GM19238 (cell line): ENCODE measurements at regions not wholly inside any gene's neighbourhood (a gene's known extent, or its start where the extent isn't known, plus 50 kb on each side); places are given as distances from the start of the nearest gene placed in this dataset.
"Not testable (repeated sequence)": the region's sequence is repeated elsewhere in the genome, so short reads cannot be mapped to it uniquely, and the experiment has no call there.

ENCODE experiments used
- DNase-seq: peaks from one replicate; pipeline ENCODE4 v3.0.0; 2011; ENCODE audit warnings: low spot score; ENCODE audit not compliant: insufficient read length

DNA sequence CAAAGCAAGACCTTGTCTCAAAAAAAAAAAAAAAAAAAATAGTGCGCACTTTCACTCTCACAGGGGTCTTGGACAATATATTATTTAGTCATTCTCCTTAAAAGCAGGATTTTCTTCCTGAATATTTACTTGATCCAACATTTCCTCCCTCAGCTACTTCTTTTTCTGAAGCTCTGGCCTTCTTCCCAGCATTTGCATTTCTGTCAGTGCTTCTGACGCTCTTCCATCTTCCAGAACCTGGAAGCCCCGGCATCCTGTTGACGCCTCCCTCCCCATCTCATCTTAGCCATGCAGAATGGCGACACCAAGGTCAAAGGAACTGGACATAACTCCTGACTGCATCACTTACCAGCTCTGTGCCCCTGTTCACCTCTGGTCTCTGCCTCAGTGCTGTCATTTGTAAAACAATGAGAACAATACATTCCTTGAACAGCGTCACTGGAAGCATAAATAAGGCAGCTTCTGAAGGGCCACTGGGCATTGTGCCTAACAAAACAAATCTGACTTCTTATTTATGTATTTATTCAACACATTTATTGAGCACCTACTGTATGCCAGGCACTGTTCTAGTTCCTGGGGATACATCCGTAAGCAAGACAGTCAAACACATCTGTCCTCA, 90.9 kb upstream of the MDM1 start:
- no peak for DNase-seq

DNA sequence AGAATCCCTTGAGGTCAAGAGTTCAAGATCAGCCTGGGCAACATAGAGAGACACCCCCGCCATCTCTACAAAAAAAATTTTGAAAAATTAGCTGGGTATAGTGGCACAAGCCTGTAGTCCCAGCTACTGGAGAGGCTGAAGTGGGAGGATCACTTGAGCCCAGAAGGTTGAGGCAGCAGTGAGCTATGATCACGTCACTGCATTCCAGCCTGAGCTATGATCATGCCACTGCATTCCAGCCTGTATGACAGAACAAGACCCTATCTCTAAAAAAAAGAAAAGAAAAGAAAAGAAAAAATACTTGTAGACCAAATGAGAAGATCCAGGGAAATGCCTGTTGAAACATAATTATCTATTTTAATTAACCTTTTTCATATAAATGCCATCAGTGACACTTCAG, 93.8 kb upstream of the MDM1 start:
- no peak for DNase-seq

DNA sequence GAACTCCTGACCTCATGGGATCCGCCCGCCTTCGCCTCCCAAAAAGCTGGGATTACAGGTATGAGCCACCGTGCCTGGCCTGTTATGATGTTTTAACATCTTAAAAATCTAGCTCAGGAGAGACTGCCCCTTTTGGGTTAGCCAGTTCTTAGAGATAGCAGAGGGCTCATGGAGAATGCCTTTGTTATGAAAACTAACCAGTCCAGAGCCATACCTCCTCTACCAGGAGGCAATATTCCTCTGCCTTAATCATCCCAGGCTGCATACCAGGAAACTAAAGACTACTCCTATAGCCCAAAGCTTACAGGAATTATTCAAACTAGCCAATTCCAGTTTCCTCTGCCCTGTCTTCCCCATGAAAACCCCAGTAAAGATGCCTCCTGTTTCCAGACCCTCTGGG, 96.0 kb upstream of the MDM1 start:
- no peak for DNase-seq

DNA sequence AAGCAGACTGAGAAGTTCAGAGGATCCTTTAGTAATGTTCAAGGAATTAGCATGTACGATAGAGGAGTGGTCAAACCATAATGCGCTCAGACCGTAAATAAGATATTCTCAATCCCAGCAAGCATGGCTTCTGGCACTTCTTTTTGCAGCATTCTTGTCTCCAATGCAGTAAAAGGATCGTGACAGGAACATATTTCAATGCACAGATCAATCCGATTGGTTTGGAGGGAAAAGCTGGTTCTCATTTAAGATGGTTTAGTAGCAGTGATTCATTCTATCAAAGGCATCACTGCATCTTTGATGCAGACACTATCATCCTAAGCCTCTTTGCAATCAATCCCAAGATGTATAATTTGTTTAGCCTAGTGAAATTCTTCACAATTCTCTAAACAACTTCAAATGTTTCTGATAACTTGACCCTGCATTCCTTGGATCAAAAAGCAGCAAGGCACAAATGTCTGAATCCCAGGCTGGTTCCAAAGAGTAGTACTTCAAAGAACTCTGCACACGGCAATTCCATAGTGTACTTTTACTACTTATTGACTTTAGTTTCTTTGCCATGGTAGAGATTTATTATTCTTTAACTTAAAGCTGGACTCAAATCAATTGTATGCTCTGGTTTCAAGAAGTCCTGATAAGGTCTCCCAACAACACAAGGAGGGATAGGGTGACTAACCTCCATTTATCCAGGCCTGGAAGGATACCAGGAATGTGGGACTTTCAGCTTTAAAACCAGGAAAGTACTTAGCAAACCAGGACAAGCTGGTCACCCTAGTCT, 96.8 kb upstream of the MDM1 start:
- DNase-seq: no peak

DNA sequence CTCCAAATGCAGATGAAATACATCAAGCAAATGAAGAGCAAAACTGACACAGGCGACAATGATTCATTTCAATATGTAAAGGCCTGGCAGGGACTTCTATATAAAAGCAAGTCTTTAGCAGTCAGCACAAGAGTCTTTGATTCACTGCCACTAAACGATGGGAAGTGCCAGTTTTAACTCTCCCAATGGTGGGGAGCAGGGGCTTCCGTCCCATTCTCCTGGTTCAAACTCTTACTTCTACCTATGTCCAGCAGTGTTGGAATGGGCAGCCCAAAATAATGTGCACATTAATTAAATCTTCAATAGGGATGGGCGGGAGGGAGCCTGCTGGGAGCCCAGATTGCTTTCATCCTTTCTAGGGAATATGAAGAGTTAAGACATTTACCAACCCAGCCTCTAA, 97.5 kb upstream of the MDM1 start:
- no peak for DNase-seq

DNA sequence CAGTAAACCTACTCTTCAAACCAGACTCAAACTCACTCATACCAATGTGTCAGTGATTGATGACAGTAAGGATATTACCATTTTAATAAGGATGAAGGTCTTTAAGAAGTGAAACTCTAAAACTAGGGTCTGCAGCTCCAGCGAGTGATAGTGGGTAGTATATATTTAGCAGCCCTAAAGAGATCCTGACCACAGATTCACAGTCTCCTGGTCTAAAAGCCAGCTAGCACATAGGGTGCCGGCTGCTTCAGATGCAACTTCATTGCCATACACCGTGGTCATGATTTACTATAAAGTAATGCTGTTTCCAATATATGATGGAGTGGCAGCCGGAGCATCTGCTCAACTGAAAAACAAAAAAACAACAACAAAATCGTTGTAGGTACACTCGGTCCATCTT, 99.6 kb upstream of the MDM1 start:
- DNase-seq: no peak

DNA sequence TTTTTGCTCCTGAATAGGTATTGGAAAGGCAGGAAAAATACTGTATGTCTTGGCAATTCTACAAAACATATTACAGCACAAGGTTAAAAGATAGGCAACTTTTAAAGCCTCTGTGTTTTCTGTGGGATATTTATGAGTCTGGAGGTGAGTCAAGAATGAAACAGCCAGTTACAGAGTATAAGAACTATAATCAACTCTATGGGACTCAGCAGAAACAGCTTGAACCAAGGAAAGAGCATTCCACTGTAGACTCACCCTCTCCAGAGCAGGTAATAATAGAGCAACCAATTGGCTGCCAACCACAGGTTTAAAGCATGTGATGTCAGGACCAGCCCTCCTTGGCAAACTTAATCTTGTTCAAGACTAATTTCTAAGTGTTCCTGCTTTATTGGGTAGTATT, 100.5 kb upstream of the MDM1 start:
- no peak for DNase-seq

DNA sequence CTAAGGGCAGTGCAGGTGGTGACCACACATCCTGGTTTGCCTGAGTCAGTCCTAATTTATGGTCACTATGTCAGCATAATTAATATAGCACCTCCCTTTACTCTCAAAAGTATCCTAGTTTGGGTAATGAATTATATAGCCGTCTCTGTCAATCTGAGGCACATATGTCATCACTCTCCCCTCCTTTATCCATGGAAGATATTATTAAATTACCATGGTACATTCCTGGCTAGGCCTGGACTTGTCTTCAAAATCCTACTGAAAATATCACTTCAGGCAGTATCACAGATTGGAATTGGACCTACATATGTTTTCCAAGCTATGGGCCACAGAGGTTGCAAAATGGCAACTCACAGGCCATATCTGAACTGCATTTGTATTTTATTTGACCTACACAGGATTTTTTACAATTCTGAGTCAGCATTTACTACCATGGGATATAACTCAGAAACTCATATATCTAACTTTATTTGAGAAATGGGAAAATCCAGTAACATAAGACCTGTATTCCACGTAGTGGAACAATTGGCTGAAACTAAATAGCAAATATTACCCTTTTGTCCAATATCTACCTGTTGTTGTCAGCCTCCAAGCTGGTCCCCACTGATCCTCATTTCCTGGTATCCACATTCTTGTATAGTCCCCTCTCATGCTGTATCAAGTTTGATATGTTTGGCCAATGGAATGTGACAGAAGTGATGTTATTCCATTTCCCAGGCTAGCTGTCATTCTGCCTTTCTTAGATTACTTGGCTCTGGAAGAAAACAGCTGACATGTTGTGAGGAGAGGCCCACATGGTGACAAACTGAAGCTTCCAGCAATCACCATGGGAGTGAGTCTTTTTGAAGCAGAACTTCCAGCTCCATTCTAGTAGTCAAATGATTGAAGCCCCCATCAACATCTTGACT, 102.5 kb upstream of the MDM1 start:
- no peak for DNase-seq

DNA sequence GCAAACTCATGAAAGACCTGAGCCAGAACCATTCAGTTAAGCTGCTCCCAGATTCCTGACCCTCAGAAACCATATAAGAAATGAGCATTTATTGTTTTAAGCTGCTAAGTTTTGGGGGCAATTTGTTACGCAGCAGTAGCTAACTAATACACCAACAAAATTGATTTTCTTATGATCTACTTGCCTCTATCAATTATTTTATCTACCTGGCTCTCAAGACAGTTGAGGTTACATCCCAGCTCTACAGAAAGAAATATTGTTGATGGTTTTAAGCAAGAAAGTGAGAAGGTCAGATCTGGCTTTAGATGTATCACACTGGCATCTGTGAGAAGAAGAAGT, 103.1 kb upstream of the MDM1 start:
- DNase-seq: no peak

DNA sequence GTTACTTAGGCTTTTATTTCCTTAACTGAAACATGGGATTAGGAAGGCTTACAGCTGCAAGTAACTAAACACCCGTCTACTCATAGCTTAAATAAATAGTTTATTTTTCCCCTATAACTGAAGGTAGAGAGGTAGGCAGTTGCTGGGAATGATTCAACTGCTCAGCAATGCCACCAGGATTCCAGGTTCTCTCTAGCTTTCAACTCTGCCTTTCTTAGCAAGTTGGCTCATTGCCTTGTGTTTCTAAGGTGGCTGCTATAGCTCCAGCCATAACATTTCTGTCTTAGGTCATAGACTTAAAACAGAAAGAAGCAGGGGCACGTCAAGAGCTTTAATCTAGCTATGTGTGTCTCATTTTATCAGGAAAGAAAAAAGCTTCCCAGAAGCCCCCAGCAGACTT, 103.7 kb upstream of the MDM1 start:
- no peak for DNase-seq

DNA sequence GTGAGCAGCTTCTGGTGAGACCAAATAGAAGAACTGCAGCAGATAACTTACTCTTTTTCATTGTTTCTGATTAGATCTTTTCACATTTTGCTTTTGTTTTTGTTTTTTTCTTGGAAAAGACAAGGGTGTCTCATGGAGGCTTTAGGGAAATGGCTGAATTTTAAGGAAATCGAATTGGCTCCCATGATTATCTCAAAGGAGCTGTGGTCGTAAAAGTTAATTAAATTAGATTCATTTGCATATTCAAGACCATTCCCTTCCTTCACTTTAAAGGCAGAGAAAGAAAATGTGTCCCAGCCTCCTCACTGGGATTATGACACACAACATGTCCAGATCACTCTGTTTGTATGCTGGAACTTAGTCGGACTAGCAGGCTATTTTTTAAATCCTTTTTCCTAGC, 106.4 kb upstream of the MDM1 start:
- DNase-seq: no peak

DNA sequence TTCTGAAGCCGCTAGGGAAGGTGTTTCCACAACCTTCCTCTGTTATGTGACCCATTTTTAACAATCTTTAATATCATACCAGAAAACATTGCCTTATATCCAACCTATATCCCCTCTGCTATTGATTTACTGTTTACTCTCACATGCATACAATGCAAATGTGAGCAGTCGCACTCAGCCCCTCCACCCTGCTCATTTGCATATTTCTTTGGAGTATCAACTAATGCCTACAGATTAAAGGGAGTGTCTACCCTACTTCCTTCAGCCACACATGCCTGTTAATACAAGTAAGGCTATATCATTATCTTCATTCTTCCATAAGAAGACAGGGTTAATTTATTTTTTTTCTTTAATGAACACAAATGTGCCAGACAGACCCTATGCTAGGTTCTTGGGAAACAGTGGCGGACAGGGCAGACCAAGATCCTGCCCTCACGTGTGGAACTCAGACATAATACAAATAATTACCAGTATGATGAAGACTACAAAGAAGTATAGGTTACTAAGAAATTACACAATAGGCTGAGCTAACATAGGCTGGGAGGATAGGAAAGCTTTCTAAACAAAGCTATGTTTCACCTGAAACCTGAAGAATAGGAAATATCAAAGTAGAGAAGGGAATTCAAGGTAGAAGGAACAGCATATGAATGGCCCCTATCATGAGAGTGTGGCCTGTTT, 107.3 kb upstream of the MDM1 start:
- DNase-seq: no peak

DNA sequence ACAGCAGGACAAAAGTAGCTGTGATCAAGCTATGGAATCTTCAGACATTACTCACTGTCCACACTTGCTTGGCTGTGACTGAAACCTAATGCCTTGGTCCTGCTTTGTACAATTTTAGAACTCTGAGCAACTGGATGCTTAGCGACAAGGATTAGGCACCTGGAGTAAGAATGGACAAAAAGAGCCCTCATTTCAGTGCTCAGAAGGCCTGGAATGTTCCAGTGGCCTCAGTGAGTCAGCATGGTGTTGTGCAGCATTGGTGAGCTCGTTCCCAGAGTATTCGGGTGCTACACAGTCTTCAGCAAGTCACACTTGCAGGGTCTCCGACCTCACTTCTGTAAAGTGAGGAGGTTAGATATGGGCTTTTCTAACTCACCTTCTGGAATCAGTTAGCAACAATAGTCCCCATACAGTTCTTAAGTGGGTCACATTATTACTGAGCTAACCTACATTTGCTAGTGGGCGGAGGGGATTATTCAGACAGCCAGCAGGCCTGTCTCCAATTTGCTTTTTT, 108.0 kb upstream of the MDM1 start:
- DNase-seq: no peak

DNA sequence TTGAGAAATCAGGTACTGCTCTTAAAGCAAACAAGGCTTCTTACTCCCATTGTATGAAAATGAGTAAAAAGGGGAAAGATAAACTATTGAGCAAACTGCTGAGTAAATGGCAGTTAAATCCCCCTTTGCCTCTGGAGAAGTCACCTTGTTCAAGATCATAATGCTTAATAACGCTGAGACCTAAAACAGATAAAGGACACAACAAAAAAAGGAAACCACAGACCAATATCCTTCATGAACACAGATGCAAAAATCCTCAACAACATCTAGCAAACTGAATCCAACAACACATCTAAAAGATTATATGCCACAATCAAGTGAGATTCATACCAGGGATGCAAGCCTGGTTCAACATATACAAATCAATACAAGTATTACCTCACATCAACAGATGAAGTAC, 109.0 kb upstream of the MDM1 start:
- no peak for DNase-seq

DNA sequence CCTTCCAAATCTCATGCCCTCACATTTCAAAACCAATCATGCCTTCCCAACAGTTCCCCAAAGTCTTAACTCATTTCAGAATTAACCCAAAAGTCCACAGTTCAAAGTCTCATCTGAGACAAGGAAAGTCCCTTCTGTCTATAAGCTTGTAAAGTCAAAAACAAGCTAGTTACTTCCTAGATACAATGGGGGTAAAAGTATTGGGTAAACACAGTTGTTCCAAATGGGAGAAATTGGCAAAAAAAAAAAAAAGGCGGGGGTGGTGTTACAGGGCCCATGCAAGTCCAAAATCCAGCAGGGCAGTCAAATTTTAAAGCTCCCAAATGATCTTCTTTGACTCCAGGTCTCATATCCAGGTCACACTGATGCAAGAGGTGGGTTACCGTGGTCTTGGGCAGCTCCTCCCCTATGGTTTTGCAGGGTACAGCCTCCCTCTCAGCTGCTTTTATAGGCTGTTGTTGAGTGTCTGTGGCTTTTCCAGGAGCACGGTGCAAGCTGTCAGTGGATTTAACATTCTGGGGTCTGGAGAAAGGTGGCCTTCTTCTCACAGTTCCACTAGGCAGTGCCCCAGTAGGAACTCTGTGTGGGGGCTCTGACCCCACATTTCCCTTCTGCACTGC, 110.3 kb upstream of the MDM1 start:
- not testable (repeated sequence) for DNase-seq

DNA sequence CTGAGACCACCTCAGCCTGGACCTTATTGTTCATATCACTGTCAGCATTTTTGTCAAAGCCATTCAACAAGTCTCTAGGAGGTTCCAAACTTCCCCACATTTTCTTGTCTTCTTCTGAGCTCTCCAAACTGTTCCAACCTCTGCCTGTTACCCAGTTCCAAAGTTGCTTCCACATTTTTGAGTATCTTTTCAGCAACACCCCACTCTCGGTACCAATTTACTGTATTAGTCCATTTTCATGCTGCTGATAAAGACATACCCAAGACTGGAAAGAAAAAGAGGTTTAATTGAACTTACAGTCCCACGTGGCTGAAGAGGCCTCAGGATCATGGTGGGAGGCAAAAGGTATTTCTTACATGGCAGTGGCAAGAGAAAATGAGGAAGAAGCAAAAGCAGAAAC, 111.5 kb upstream of the MDM1 start:
- DNase-seq: not testable (repeated sequence)

DNA sequence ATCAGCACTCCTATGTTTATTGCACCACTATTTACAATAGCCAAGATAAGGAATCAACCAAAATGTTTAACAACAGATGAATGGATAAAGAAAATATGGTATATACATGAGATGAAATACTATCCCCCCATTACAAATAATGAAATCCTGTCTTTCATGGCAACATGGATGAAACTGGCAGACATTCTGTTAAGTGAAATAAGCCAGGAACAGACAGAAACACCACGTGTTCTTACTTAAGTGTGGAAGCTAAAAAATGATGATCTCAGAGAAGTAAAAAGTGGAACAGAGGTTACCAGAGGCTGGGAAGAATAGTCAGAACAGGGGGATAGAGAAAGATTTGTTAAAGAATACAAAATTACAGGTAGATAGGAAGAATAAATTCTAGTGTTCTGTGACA, 113.7 kb upstream of the MDM1 start:
- no peak for DNase-seq

DNA sequence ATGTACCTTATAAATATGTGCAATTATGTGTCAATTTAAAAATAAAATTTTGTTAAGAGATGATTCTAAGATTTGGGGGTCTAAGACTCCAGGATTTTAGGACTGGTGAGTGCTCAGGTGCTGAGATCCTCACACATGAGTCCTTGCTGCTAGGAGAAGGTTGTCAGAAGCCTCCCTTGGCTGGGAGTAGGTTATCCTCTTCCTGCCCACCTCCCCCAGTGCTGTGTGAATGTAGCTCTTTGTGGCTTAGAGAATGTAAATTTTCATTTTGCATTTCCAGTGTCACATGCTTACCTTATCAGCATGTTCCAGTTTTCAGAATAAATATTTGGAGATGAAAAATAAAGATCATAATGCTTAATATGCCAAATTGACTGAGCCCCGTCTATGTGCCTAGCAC, 114.2 kb upstream of the MDM1 start:
- no peak for DNase-seq

DNA sequence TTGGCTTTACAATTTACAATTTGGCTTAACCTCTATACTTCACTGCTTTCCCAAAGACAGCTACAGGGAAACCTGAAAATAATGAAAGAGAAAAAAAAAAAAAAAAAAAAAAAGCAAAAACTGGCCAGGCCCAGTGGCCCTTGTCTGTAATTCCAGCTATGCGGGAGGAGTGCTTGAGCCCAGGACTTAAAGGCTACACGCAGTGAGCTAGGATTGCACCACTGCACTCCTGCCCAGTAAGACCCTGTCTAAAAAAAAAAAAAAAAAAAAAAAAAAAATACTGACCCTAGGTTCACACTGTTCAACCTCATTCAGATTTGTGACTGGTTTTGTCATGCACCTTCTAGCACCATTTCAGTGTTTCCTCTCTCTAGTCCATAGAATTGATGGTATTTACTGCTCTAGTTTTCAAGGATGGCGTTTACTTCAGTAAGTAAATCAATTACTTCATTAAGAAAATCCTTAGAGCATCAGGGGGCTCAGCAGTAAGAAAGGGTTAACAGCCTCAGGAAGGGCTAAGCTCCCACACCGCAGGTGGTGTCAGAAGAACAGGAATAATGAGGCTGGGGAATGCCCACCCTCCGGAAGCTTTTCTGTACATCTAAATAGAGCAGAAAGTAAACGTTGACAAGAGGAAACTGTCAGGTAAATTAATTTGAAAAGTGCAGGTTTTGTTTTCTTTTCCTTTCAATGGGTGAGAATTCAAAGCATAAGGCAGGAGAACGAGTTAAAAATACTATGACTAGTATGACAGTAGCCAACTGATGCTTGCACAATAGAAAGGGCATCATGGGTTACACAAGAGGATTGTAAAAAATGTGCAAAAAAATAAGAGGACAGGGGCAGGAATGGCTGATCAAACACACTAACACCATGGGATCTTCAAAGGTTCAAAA, 115.0 kb upstream of the MDM1 start:
- no peak for DNase-seq

DNA sequence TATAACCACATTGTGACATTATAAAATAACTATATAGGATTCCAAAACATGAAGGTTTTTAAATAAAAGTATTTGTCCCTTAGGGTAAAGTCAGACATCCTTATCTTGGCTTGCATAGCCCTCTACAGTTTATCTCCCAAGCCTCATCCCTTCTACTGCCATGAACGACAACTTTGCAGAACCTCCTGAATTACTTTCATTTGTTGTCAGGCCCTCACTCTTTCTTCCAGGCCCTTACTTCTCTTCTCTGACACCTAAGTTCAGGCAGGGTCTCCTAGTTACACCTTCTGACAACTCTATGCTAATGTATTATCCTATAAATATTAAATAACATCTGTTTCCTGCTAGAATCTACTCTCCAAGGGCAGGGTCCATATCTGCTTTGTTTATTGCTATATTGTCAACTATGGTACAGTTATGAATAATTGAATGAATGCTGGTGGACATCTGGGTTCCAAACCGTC, 115.7 kb upstream of the MDM1 start:
- no peak for DNase-seq
